Astrocyte of the spinal cord (primary cell): ENCODE measurements at regions not wholly inside any gene's neighbourhood (a gene's known extent, or its start where the extent isn't known, plus 50 kb on each side); places are given as distances from the start of the nearest gene placed in this dataset.

Source experiments
- DNase-seq: peaks from one replicate; pipeline ENCODE4 v3.0.0; 2011; ENCODE audit warnings: low read depth, low spot score
- H3K4me3 ChIP-seq: 2 replicates; pipeline ENCODE4 v1.5.1; 2011; ENCODE audit warnings: low read depth, mild to moderate bottlenecking, low read length, moderate library complexity
- in situ Hi-C: cut with HindIII; loops from 2 replicates; pipeline ENCODE4 v1.10.0; 2017; ENCODE audit warnings: low sequenced_read_pairs
- TF ChIP-seq, protein P1 (sequence below): IDR thresholded peaks from 2 replicates; pipeline ENCODE4 v1.5.1; 2012; ENCODE audit warnings: low read depth, mild to moderate bottlenecking, low read length, inconsistent platforms

DNA sequence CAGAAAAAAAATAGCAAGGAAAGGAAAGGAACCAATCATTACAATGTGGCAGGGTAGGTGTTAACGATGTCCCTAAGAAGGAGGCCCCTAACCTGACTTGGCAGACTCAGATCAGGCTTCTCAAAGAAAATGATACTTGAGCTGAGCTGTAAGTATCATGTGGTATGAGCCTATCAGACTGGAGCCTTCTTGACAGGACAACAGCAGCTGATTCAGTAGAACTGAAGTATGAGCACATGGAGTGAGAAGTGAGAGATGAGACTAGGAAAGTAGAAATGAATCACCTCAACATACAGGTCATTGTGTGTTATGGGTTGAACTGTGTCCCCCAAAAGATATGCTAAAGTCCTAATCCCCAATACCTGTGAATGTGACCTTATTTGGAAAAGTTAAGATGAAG is 66.3 kb downstream of the MTERF1 start:
- no peak overlapping the region for H3K4me3 ChIP-seq
- TF ChIP-seq, protein P1, sequence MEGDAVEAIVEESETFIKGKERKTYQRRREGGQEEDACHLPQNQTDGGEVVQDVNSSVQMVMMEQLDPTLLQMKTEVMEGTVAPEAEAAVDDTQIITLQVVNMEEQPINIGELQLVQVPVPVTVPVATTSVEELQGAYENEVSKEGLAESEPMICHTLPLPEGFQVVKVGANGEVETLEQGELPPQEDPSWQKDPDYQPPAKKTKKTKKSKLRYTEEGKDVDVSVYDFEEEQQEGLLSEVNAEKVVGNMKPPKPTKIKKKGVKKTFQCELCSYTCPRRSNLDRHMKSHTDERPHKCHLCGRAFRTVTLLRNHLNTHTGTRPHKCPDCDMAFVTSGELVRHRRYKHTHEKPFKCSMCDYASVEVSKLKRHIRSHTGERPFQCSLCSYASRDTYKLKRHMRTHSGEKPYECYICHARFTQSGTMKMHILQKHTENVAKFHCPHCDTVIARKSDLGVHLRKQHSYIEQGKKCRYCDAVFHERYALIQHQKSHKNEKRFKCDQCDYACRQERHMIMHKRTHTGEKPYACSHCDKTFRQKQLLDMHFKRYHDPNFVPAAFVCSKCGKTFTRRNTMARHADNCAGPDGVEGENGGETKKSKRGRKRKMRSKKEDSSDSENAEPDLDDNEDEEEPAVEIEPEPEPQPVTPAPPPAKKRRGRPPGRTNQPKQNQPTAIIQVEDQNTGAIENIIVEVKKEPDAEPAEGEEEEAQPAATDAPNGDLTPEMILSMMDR, result no peak
- in situ Hi-C loops, result no loop called here
- no peak for DNase-seq
